CD4-positive, alpha-beta T cell treated with Interleukin-21 for 1 hour (primary cell): ENCODE measurements at regions not wholly inside any gene's neighbourhood (a gene's known extent, or its start where the extent isn't known, plus 50 kb on each side); places are given as distances from the start of the nearest gene placed in this dataset.
"Not testable (repeated sequence)": the region's sequence is repeated elsewhere in the genome, so short reads cannot be mapped to it uniquely, and the experiment has no call there.

Experiments
- DNase-seq: peaks from one replicate; pipeline ENCODE4 v3.0.0-alpha.2; 2020

- DNase-seq = no peak
Observed at GRCh38 chr2:8612734-8613179, 69.1 kb upstream of the ID2 start.

- not testable (repeated sequence) for DNase-seq
Observed at GRCh38 chr2:8613207-8613999, 68.5 kb upstream of the ID2 start.

GRCh38 chr2:8614646-8615045, 67.2 kb upstream of the ID2 start:
- no peak for DNase-seq

- DNase-seq = no peak
Observed at GRCh38 chr2:8615252-8615575, 66.6 kb upstream of the ID2 start.

GRCh38 chr2:8615576-8616281, 66.1 kb upstream of the ID2 start:
- DNase-seq = no peak

GRCh38 chr2:8617048-8617447, 64.8 kb upstream of the ID2 start:
- DNase-seq = no peak

GRCh38 chr2:8617590-8617989, 64.3 kb upstream of the ID2 start:
- DNase-seq = no peak

GRCh38 chr2:8619071-8619470, 62.8 kb upstream of the ID2 start:
- DNase-seq = no peak

GRCh38 chr2:8620611-8621382, 61.1 kb upstream of the ID2 start:
- no peak for DNase-seq

- DNase-seq = no peak
Observed at GRCh38 chr2:8622199-8622911, 59.5 kb upstream of the ID2 start.

- no peak for DNase-seq
Observed at GRCh38 chr2:8622924-8623465, 58.9 kb upstream of the ID2 start.

- DNase-seq = no peak
Observed at GRCh38 chr2:8623576-8623957, 58.3 kb upstream of the ID2 start.

- DNase-seq = no peak
Observed at GRCh38 chr2:8623958-8624591, 57.8 kb upstream of the ID2 start.

- DNase-seq = no peak
Observed at GRCh38 chr2:8624855-8625398, 56.9 kb upstream of the ID2 start.

GRCh38 chr2:8625399-8626300, 56.2 kb upstream of the ID2 start:
- no peak for DNase-seq

- DNase-seq = no peak
Observed at GRCh38 chr2:8626572-8626971, 55.3 kb upstream of the ID2 start.

GRCh38 chr2:8627019-8627691, 54.7 kb upstream of the ID2 start:
- no peak for DNase-seq

GRCh38 chr2:8627692-8628085, 54.2 kb upstream of the ID2 start:
- DNase-seq = no peak

GRCh38 chr2:8628179-8628865, 53.5 kb upstream of the ID2 start:
- no peak for DNase-seq

GRCh38 chr2:8628866-8629209, 53.0 kb upstream of the ID2 start:
- DNase-seq = no peak
